Ishikawa (cell line): ENCODE measurements at regions not wholly inside any gene's neighbourhood (a gene's known extent, or its start where the extent isn't known, plus 50 kb on each side); places are given as distances from the start of the nearest gene placed in this dataset.

Source experiments
- CEBPB ChIP-seq: IDR thresholded peaks from 2 replicates; pipeline ENCODE4 v1.6.1; 2012
- CREB1 ChIP-seq: IDR thresholded peaks from 2 replicates; pipeline ENCODE4 v1.6.1; 2012; ENCODE audit warnings: low read depth
- EGR1 ChIP-seq: IDR thresholded peaks from 2 replicates; pipeline ENCODE4 v1.6.1; 2012
- FOXM1 ChIP-seq: IDR thresholded peaks from 2 replicates; pipeline ENCODE4 v1.6.1; 2012; ENCODE audit warnings: low read depth, borderline replicate concordance
- NFIC ChIP-seq: IDR thresholded peaks from 2 replicates; pipeline ENCODE4 v1.6.1; 2012
- RAD21 ChIP-seq: IDR thresholded peaks from 2 replicates; pipeline ENCODE4 v1.6.1; 2012; ENCODE audit warnings: low read depth
- TAF1 ChIP-seq: IDR thresholded peaks from 2 replicates; pipeline ENCODE4 v1.6.1; 2012; ENCODE audit warnings: low read depth, mild to moderate bottlenecking
- TCF12 ChIP-seq: IDR thresholded peaks from 2 replicates; pipeline ENCODE4 v1.6.1; 2012; ENCODE audit warnings: low read depth
- YY1 ChIP-seq: IDR thresholded peaks from 2 replicates; pipeline ENCODE4 v1.6.1; 2012; ENCODE audit warnings: low read depth
- TF ChIP-seq, protein P1 (sequence below): IDR thresholded peaks from 2 replicates; pipeline ENCODE4 v1.6.1; 2012
- TF ChIP-seq, protein P2 (sequence below): IDR thresholded peaks from 2 replicates; pipeline ENCODE4 v1.6.1; 2012
- TF ChIP-seq, protein P3 (sequence below): IDR thresholded peaks from 2 replicates; pipeline ENCODE4 v1.6.1; 2012; ENCODE audit warnings: low read depth, mild to moderate bottlenecking

DNA sequence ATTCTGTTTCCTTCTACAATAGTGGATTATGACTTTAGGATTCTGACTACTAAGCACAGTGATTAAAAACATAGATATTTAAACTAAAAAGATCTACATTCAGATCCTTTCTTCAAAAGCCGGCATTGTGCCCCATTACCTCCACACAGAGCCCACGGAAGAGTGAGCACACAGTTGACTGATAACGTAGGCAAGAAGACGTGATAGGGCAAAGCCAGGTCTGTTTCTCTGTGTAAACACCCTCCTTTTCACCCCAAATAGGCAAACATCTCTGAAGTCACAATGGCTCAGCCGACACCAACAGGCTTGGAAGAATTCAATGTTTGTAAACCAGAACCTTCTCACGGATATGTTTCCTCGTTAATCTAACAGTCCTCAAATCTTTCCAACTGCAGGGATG is 302.9 kb downstream of the CMPK2 start:
- TF ChIP-seq, protein P1, sequence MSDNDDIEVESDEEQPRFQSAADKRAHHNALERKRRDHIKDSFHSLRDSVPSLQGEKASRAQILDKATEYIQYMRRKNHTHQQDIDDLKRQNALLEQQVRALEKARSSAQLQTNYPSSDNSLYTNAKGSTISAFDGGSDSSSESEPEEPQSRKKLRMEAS = no peak
- TF ChIP-seq TAF1 (no peak), EGR1 (no peak), CREB1 (no peak), YY1 (no peak), FOXM1 (no peak), RAD21 (no peak), CEBPB (no peak), TCF12 (no peak), NFIC (no peak)
- TF ChIP-seq, protein P2, sequence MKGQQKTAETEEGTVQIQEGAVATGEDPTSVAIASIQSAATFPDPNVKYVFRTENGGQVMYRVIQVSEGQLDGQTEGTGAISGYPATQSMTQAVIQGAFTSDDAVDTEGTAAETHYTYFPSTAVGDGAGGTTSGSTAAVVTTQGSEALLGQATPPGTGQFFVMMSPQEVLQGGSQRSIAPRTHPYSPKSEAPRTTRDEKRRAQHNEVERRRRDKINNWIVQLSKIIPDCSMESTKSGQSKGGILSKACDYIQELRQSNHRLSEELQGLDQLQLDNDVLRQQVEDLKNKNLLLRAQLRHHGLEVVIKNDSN = no peak
- TF ChIP-seq, protein P3, sequence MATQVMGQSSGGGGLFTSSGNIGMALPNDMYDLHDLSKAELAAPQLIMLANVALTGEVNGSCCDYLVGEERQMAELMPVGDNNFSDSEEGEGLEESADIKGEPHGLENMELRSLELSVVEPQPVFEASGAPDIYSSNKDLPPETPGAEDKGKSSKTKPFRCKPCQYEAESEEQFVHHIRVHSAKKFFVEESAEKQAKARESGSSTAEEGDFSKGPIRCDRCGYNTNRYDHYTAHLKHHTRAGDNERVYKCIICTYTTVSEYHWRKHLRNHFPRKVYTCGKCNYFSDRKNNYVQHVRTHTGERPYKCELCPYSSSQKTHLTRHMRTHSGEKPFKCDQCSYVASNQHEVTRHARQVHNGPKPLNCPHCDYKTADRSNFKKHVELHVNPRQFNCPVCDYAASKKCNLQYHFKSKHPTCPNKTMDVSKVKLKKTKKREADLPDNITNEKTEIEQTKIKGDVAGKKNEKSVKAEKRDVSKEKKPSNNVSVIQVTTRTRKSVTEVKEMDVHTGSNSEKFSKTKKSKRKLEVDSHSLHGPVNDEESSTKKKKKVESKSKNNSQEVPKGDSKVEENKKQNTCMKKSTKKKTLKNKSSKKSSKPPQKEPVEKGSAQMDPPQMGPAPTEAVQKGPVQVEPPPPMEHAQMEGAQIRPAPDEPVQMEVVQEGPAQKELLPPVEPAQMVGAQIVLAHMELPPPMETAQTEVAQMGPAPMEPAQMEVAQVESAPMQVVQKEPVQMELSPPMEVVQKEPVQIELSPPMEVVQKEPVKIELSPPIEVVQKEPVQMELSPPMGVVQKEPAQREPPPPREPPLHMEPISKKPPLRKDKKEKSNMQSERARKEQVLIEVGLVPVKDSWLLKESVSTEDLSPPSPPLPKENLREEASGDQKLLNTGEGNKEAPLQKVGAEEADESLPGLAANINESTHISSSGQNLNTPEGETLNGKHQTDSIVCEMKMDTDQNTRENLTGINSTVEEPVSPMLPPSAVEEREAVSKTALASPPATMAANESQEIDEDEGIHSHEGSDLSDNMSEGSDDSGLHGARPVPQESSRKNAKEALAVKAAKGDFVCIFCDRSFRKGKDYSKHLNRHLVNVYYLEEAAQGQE = no peak
